Stimulated activated CD4-positive, alpha-beta T cell treated with anti-CD3 and anti-CD28 coated beads, TNF-alpha, amount 100 ng/mL, for 48 hours (primary cell): ENCODE measurements at regions not wholly inside any gene's neighbourhood (a gene's known extent, or its start where the extent isn't known, plus 50 kb on each side); places are given as distances from the start of the nearest gene placed in this dataset.

ENCODE experiments used
- DNase-seq, 3 donors: peaks; one replicate each; pipeline ENCODE4 v3.0.0-alpha.2; 2020; ENCODE audit warnings: low read depth in 3 of 3

- no peak for DNase-seq
Measured at GRCh38 chr4:24112466-24112865, 222.6 kb upstream of the PPARGC1A start.

GRCh38 chr4:24108567-24108966 lies 218.7 kb upstream of the PPARGC1A start:
- DNase-seq, result no peak

- DNase-seq, result no peak
Measured at GRCh38 chr4:24105327-24106038, 215.6 kb upstream of the PPARGC1A start.

- DNase-seq, result no peak
Measured at GRCh38 chr4:24104158-24104565, 214.3 kb upstream of the PPARGC1A start.

GRCh38 chr4:24103434-24104157 lies 213.7 kb upstream of the PPARGC1A start:
- no peak for DNase-seq

- no peak for DNase-seq
Measured at GRCh38 chr4:24102621-24103020, 212.8 kb upstream of the PPARGC1A start.

GRCh38 chr4:24096603-24097002 lies 206.8 kb upstream of the PPARGC1A start:
- no peak for DNase-seq

GRCh38 chr4:24094726-24095125 lies 204.9 kb upstream of the PPARGC1A start:
- no peak for DNase-seq

GRCh38 chr4:24093446-24093845 lies 203.6 kb upstream of the PPARGC1A start:
- no peak for DNase-seq

- no peak for DNase-seq
Measured at GRCh38 chr4:24091639-24092233, 201.9 kb upstream of the PPARGC1A start.

- DNase-seq, result no peak
Measured at GRCh38 chr4:24089851-24090534, 200.1 kb upstream of the PPARGC1A start.

GRCh38 chr4:24080871-24081270 lies 191.0 kb upstream of the PPARGC1A start:
- DNase-seq, result no peak

- DNase-seq, result no peak
Measured at GRCh38 chr4:24078347-24078962, 188.6 kb upstream of the PPARGC1A start.

- no peak for DNase-seq
Measured at GRCh38 chr4:24076811-24077210, 187.0 kb upstream of the PPARGC1A start.

- DNase-seq, result no peak
Measured at GRCh38 chr4:24073948-24074347, 184.1 kb upstream of the PPARGC1A start.

- no peak for DNase-seq
Measured at GRCh38 chr4:24071612-24072372, 181.9 kb upstream of the PPARGC1A start.

GRCh38 chr4:24070117-24070516 lies 180.3 kb upstream of the PPARGC1A start:
- DNase-seq, result no peak

- no peak for DNase-seq
Measured at GRCh38 chr4:24067367-24068193, 177.7 kb upstream of the PPARGC1A start.

- no peak for DNase-seq
Measured at GRCh38 chr4:24065974-24066373, 176.1 kb upstream of the PPARGC1A start.

- DNase-seq, result no peak
Measured at GRCh38 chr4:24063731-24064130, 173.9 kb upstream of the PPARGC1A start.
